ENCODE measurements at regions not wholly inside any gene's neighbourhood (a gene's known extent, or its start where the extent isn't known, plus 50 kb on each side); places are given as distances from the start of the nearest gene placed in this dataset.
A peak's percentile ranks its signal among the peaks of the same experiment; 100 is the strongest.

- Histone ChIP-seq H3K23me2 (ENCODE audit: insufficient read length, low read depth, low read length, poor library complexity, severe bottlenecking) (no peaks in the 10 kb centered on the region), H4K20me1 (ENCODE audit: control insufficient read depth, insufficient read depth, insufficient read length) (no peaks in the 10 kb centered on the region), H2BK12ac (ENCODE audit: insufficient read length, low read depth, low read length) (no peak overlapping the region), H2BK20ac (ENCODE audit: low read depth, low read length, poor library complexity, severe bottlenecking) (no peak overlapping the region), H3K9me3 (ENCODE audit: control insufficient read depth, low read depth, low read length) (no peaks in the 10 kb centered on the region), H3K9ac (ENCODE audit: extremely low read depth, insufficient read length, low read length) (no peak overlapping the region), H3T11ph (ENCODE audit: low read length) (no peak overlapping the region), H2BK5ac (ENCODE audit: insufficient read length, low read length) (no peak overlapping the region), H2BK120ac (ENCODE audit: low read depth, low read length, poor library complexity, severe bottlenecking) (no peak overlapping the region), H3K79me1 (ENCODE audit: insufficient read depth, low read depth, low read length, poor library complexity, severe bottlenecking) (no peaks in the 10 kb centered on the region), H3K18ac (ENCODE audit: insufficient read length, low read depth, low read length) (no peak overlapping the region), H3K4ac (ENCODE audit: low read depth, low read length) (no peak overlapping the region), H3K4me2 (ENCODE audit: insufficient read depth, insufficient read length, low read length) (no peak overlapping the region), H3K4me1 (ENCODE audit: insufficient read depth, low read length) (peaks cover 8% of the 10 kb centered on the region), H3K14ac (ENCODE audit: insufficient read depth, low read length) (no peak overlapping the region), H3K56ac (ENCODE audit: insufficient read length, low read depth, low read length) (no peak overlapping the region), H4K5ac (ENCODE audit: insufficient read length, low read depth, low read length) (no peak overlapping the region), H2AK5ac (ENCODE audit: insufficient read length, low read length) (no peak overlapping the region), H3K27ac (ENCODE audit: insufficient read length, low read depth, low read length) (no peak overlapping the region), H4K8ac (replicated peaks; ENCODE audit: insufficient read length, low read depth, low read length) (no peak overlapping the region), H3K79me2 (ENCODE audit: insufficient read depth, low read length) (no peaks in the 10 kb centered on the region), H4K91ac (ENCODE audit: insufficient read length, low read depth, low read length) (no peak overlapping the region), H3K23ac (ENCODE audit: insufficient read length, low read depth, low read length) (no peak overlapping the region), H2AFZ (ENCODE audit: low read length) (no peak overlapping the region), H2BK15ac (ENCODE audit: low read depth, low read length) (no peak overlapping the region), H3K27me3 (ENCODE audit: insufficient read depth, low read length) (no peaks in the 10 kb centered on the region)
- Mint-ChIP-seq H3K27me3 (ENCODE audit: low read depth) (peaks cover 36% of the 10 kb centered on the region), H3K9me3 (peaks cover 0 to 3% of the 10 kb centered on the region in 2 experiments; a peak in 1 of 5 replicates), H3K36me3 (ENCODE audit: insufficient read depth in 1 of 3, low read depth in 3 of 3) (peaks cover 0 to 3% (median 0%) of the 10 kb centered on the region in 3 experiments; a peak in 1 of 7 replicates), H3K27ac (peak overlapping the region in 1 of 3 experiments; percentile 68; a peak in 3 of 7 replicates), H3K4me3 (peak overlapping the region in 1 of 2 experiments; percentile 27; a peak in 1 of 5 replicates), H3K4me1 (peaks cover 67 to 69% of the 10 kb centered on the region in 2 experiments)
- TF ChIP-seq CTCF (conservative IDR thresholded peaks at IDR 0.05) = no peak
- no CpG with 5 or more reads among the region's 13 CpGs for WGBS (ENCODE audit: extremely low coverage, insufficient read length, low lambda C conversion rate)
- DNase-seq = peak; percentile 17
These were observed 62.3 kb upstream of the SNTG2 start for GRCh38 chr2:888211-888801.

Data from H9 (cell line).